ENCODE measurements at regions not wholly inside any gene's neighbourhood (a gene's known extent, or its start where the extent isn't known, plus 50 kb on each side); places are given as distances from the start of the nearest gene placed in this dataset.
"Not testable (repeated sequence)": the region's sequence is repeated elsewhere in the genome, so short reads cannot be mapped to it uniquely, and the experiment has no call there.

GRCh38 chr6:6998194-6998569 lies 109.6 kb upstream of the RREB1 start:
- Histone ChIP-seq H3K36me3 (ENCODE audit: control insufficient read depth, insufficient read depth, low read length) (no peaks in the 10 kb centered on the region), H3K4me1 (ENCODE audit: control insufficient read depth, insufficient read depth, low read length) (no peaks in the 10 kb centered on the region), H3K27me3 (ENCODE audit: control insufficient read depth, insufficient read depth, low read length) (no peaks in the 10 kb centered on the region), H3K4me3 (ENCODE audit: low read length) (no peak overlapping the region), H3K9me3 (replicated peaks; ENCODE audit: control insufficient read depth, low read depth, low read length) (no peaks in the 10 kb centered on the region), H3K27ac (ENCODE audit: low read length) (no peak overlapping the region)
- WGBS (ENCODE audit: insufficient coverage) = 34% methylated on average over 3 of the region's 6 CpGs
- peak; percentile 46 for DNase-seq

DNA sequence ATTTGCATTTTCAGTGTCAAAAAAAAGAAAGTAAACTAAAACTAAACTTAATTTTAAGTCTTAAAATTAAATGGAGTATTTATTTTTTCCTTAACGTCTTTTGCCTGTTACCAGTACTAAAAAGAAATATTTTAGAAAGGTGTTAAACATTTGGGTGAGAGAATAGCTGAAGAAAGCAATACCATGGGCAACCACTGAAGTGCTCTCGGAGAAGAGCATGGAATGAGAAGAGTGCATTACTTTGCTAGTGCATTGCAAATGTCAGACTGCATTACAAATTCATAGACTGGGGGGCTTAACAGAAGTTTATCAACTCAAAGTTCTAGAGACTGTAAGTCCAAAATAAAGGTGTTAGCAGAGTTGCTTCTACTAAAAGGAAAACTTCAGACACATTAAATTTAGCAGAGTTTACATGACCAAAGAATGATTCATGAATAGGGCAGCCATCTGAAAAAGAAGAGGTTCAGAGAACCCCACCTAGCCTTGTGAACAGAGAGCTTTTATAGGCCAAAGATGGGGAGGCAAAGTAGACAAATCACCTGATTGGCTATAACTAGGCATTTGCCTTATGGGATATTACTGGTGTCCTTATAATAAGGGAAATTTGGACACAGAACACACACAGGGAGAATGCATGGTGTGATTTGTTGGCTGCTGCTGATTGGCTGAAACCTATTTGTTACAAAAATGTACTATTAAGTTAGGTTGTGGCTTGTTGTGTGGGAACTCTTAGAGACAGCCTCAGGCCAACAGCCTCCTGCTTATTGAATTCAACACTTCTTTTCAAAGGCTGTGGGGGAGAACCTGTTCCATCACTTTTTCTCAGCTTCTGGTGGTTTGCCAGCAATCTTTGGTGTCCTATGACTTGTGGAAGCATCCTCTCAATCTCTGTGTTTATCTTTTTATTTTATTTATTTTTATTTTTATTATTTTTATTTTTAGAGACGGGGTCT lies 106.7 kb upstream of the RREB1 start:
- H3K27me3 ChIP-seq (ENCODE audit: control insufficient read depth, insufficient read depth, low read length) = no peaks in the 10 kb centered on the region
- DNase-seq = no peak
- no peaks in the 10 kb centered on the region for H3K36me3 ChIP-seq (ENCODE audit: control insufficient read depth, insufficient read depth, low read length)
- WGBS (ENCODE audit: insufficient coverage) = 88% methylated on average over 1 of the region's 3 CpGs
- peaks cover 6% of the 10 kb centered on the region for H3K4me1 ChIP-seq (ENCODE audit: control insufficient read depth, insufficient read depth, low read length)
- H3K4me3 ChIP-seq (ENCODE audit: low read length) = no peak overlapping the region
- no peaks in the 10 kb centered on the region for H3K9me3 ChIP-seq (replicated peaks; ENCODE audit: control insufficient read depth, low read depth, low read length)
- H3K27ac ChIP-seq (ENCODE audit: low read length) = no peak overlapping the region

DNA sequence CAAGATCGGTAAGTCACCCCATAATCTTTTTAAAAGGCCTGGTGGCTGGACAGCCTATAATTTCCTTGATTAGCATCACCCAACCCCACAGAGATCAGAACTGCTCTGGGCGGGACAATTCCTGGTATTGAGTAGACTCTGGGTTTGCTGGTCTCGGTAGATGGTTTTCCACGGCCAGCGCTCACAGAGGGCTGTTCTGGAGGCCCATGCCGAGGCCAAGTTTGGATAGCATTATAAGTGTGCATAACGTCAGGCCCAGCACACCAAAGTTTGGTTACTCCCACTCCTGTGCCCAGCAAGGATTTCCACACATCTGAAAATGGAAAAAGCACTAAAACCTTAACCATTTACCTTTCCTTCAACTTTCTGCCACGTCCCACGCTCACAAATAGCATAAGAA lies 104.7 kb upstream of the RREB1 start:
- WGBS (ENCODE audit: insufficient coverage) = 93% methylated on average over 4 of the region's 9 CpGs
- Histone ChIP-seq H3K27me3 (ENCODE audit: control insufficient read depth, insufficient read depth, low read length) (no peaks in the 10 kb centered on the region), H3K36me3 (ENCODE audit: control insufficient read depth, insufficient read depth, low read length) (no peaks in the 10 kb centered on the region), H3K27ac (ENCODE audit: low read length) (no peak overlapping the region), H3K4me3 (ENCODE audit: low read length) (no peak overlapping the region), H3K9me3 (replicated peaks; ENCODE audit: control insufficient read depth, low read depth, low read length) (no peaks in the 10 kb centered on the region), H3K4me1 (ENCODE audit: control insufficient read depth, insufficient read depth, low read length) (peaks cover 6% of the 10 kb centered on the region)
- DNase-seq = no peak

DNA sequence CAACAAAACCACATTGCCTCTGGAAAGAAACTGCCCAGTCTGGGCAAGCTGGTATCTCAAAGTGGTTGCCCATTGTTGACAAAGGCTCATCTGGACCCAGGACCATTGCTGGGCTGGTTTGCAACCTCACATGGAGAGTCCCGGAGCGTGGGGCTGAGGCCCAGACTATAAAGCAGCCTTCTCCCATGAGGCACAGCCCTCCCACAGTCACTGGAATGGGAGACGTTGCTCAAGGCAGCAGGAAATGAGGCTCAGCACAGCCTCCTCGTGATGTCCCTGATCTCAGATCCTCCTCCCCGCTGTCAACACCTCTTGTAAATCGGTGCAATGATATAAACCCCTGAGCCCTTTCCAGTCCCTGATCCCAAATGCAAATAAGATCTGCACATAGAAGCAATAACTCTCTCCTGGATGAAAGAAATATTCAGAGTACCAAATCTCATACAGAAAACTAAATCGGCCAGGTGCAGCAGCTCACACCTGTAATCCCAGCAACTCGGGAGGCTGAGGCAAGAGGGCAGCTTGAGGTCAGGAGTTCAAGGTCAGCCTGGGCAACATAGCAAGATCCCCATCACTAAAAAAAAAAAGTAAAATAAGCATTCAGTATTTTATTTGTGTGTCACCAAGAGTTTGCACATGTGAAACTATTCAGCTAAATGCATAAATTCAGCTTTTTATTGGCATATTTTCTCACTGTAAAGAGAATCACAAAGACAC lies 103.0 kb upstream of the RREB1 start:
- no peaks in the 10 kb centered on the region for H3K27me3 ChIP-seq (ENCODE audit: control insufficient read depth, insufficient read depth, low read length)
- 20% methylated on average over 4 of the region's 8 CpGs for WGBS (ENCODE audit: insufficient coverage)
- H3K4me3 ChIP-seq (ENCODE audit: low read length) = no peak overlapping the region
- H3K9me3 ChIP-seq (replicated peaks; ENCODE audit: control insufficient read depth, low read depth, low read length) = no peaks in the 10 kb centered on the region
- peaks cover 6% of the 10 kb centered on the region for H3K4me1 ChIP-seq (ENCODE audit: control insufficient read depth, insufficient read depth, low read length)
- DNase-seq = peak; percentile 43
- H3K36me3 ChIP-seq (ENCODE audit: control insufficient read depth, insufficient read depth, low read length) = no peaks in the 10 kb centered on the region
- no peak overlapping the region for H3K27ac ChIP-seq (ENCODE audit: low read length)

DNA sequence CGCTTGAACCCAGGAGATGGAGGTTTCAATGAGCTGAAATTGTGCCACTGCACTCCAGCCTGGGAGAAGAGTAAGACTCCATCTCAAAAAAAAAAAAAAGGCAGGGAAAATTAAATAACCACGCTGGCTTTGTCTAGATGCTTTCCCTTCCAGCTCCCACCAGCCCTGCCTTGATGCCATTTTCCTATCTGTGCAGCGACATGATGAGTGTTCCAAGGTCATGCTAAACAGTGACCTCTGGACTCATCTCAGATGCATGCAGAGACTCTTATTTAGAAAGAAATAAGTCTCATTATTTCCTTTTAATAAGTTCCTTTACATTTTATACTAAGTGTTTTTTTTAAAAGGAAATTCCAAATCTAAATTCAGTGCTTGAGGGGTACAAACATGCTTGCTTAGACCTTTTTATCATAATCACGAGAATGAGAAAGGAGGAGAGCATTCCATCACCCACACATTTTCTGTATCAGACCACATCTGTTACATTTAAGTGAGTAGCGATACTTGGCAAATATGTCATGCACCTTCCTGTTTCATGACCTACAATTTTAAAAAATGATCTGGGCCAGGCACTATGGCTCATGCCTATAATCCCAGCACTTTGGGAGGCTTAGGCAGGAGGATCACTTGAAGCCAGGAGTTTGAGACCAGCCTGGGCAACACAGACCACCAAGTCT lies 101.1 kb upstream of the RREB1 start:
- H3K27ac ChIP-seq (ENCODE audit: low read length) = no peak overlapping the region
- peaks cover 6% of the 10 kb centered on the region for H3K4me1 ChIP-seq (ENCODE audit: control insufficient read depth, insufficient read depth, low read length)
- WGBS (ENCODE audit: insufficient coverage) = 100% methylated on average over 1 of the region's 5 CpGs
- no peaks in the 10 kb centered on the region for H3K27me3 ChIP-seq (ENCODE audit: control insufficient read depth, insufficient read depth, low read length)
- DNase-seq = no peak
- H3K9me3 ChIP-seq (replicated peaks; ENCODE audit: control insufficient read depth, low read depth, low read length) = no peaks in the 10 kb centered on the region
- H3K36me3 ChIP-seq (ENCODE audit: control insufficient read depth, insufficient read depth, low read length) = no peaks in the 10 kb centered on the region
- no peak overlapping the region for H3K4me3 ChIP-seq (ENCODE audit: low read length)

GRCh38 chr6:7008451-7008988 lies 99.2 kb upstream of the RREB1 start:
- Histone ChIP-seq H3K27ac (ENCODE audit: low read length) (no peak overlapping the region), H3K9me3 (replicated peaks; ENCODE audit: control insufficient read depth, low read depth, low read length) (no peaks in the 10 kb centered on the region), H3K4me1 (ENCODE audit: control insufficient read depth, insufficient read depth, low read length) (peaks cover 6% of the 10 kb centered on the region), H3K27me3 (ENCODE audit: control insufficient read depth, insufficient read depth, low read length) (no peaks in the 10 kb centered on the region), H3K36me3 (ENCODE audit: control insufficient read depth, insufficient read depth, low read length) (no peaks in the 10 kb centered on the region), H3K4me3 (ENCODE audit: low read length) (no peak overlapping the region)
- no peak for DNase-seq
- WGBS (ENCODE audit: insufficient coverage) = 77% methylated on average over 5 of the region's 6 CpGs

GRCh38 chr6:7016226-7016625 lies 91.5 kb upstream of the RREB1 start:
- no peaks in the 10 kb centered on the region for H3K9me3 ChIP-seq (replicated peaks; ENCODE audit: control insufficient read depth, low read depth, low read length)
- WGBS (ENCODE audit: insufficient coverage) = 60% methylated on average over 1 of the region's 8 CpGs
- no peak overlapping the region for H3K27ac ChIP-seq (ENCODE audit: low read length)
- H3K4me3 ChIP-seq (ENCODE audit: low read length) = no peak overlapping the region
- no peaks in the 10 kb centered on the region for H3K4me1 ChIP-seq (ENCODE audit: control insufficient read depth, insufficient read depth, low read length)
- DNase-seq = peak; percentile 31
- no peaks in the 10 kb centered on the region for H3K36me3 ChIP-seq (ENCODE audit: control insufficient read depth, insufficient read depth, low read length)
- no peaks in the 10 kb centered on the region for H3K27me3 ChIP-seq (ENCODE audit: control insufficient read depth, insufficient read depth, low read length)

DNA sequence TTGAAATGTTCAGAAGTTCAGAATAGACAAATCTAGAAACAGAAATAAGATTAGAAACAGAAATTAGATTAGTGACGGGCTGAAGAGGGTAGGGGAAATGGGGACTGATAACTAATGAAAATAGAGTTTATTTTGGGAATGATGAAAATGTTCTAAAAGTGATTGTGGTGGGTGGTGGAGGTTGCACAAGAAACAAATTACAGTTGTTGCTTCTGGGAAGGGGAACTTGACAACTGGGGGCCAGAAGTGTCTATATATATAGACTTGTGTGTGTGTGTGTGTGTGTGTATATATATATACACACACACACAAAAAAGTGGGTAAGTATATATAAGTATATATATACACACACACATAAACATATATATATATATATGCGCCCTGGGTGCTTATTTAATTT lies 86.5 kb upstream of the RREB1 start:
- no peak overlapping the region for H3K27ac ChIP-seq (ENCODE audit: low read length)
- H3K36me3 ChIP-seq (ENCODE audit: control insufficient read depth, insufficient read depth, low read length) = no peaks in the 10 kb centered on the region
- WGBS (ENCODE audit: insufficient coverage) = 60% methylated on average over 1 of the region's 2 CpGs
- no peak for DNase-seq
- H3K4me1 ChIP-seq (ENCODE audit: control insufficient read depth, insufficient read depth, low read length) = no peaks in the 10 kb centered on the region
- H3K4me3 ChIP-seq (ENCODE audit: low read length) = no peak overlapping the region
- H3K27me3 ChIP-seq (ENCODE audit: control insufficient read depth, insufficient read depth, low read length) = no peaks in the 10 kb centered on the region
- no peaks in the 10 kb centered on the region for H3K9me3 ChIP-seq (replicated peaks; ENCODE audit: control insufficient read depth, low read depth, low read length)

DNA sequence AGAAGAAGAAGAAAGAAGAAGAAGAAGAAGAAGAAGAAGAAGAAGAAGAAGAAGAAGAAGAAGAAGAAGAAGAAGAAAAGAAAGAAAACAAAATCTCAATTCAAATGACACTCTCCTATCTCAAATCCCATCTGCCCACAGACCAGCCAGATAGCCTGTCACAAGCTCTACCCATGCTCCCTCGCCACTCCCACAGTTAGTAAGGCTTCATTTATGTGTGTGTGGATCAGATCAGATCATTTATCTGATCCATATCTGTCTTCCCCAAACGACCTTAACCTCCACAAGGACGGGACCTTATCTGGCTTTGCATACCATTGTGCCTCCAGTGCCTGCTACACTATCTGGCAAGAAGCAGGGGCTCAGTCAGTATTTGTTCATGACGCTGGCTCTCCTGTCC lies 81.9 kb upstream of the RREB1 start:
- Histone ChIP-seq H3K27me3 (ENCODE audit: control insufficient read depth, insufficient read depth, low read length) (no peaks in the 10 kb centered on the region), H3K4me1 (ENCODE audit: control insufficient read depth, insufficient read depth, low read length) (no peaks in the 10 kb centered on the region), H3K27ac (ENCODE audit: low read length) (no peak overlapping the region), H3K4me3 (ENCODE audit: low read length) (no peak overlapping the region), H3K36me3 (ENCODE audit: control insufficient read depth, insufficient read depth, low read length) (no peaks in the 10 kb centered on the region), H3K9me3 (replicated peaks; ENCODE audit: control insufficient read depth, low read depth, low read length) (no peaks in the 10 kb centered on the region)
- DNase-seq = no peak
- 76% methylated on average over 3 of the region's 4 CpGs for whole genome bisulfite sequencing (ENCODE audit: insufficient coverage)

DNA sequence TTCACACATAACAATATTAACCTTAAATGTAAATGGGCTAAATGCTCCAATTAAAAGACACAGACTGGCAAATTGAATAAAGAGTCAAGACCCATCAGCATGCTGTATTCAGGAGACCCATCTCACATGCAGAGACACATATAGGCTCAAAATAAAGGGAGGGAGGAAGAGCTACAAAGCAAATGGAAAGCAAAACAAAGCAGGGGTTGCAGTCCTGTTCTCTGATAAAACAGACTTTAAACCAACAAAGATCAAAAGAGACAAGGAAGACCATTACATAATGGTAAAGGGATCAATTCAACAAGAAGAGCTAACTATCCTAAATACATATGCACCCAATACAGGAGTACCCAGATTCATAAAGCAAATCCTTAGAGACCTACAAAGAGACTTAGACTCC lies 78.8 kb upstream of the RREB1 start:
- not testable (repeated sequence) for DNase-seq; H3K27me3 ChIP-seq (ENCODE audit: control insufficient read depth, insufficient read depth, low read length); H3K27ac ChIP-seq (ENCODE audit: low read length); H3K36me3 ChIP-seq (ENCODE audit: control insufficient read depth, insufficient read depth, low read length); H3K4me3 ChIP-seq (ENCODE audit: low read length); H3K4me1 ChIP-seq (ENCODE audit: control insufficient read depth, insufficient read depth, low read length); H3K9me3 ChIP-seq (replicated peaks; ENCODE audit: control insufficient read depth, low read depth, low read length)

Measured in muscle of leg (tissue), 3 donors.